OCI-LY1 (cell line): ENCODE measurements at regions not wholly inside any gene's neighbourhood (a gene's known extent, or its start where the extent isn't known, plus 50 kb on each side); places are given as distances from the start of the nearest gene placed in this dataset.

ENCODE experiments used
- H2AFZ ChIP-seq: fragments of 200-600 bp; sonication (generic), shearing (Covaris generic); 2 replicates; pipeline ENCODE4 v1.6.0; 2014; ENCODE audit warnings: antibody characterized with exemption, mild to moderate bottlenecking, low read length
- H3F3A ChIP-seq: fragments of 200-600 bp; sonication (generic), shearing (Covaris generic); 2 replicates; pipeline ENCODE4 v1.6.0; 2014; ENCODE audit warnings: mild to moderate bottlenecking, antibody characterized with exemption, low read length, moderate library complexity; ENCODE audit not compliant: insufficient read depth
- H3K27ac ChIP-seq: fragments of 200-600 bp; sonication (generic); 2 replicates; pipeline ENCODE4 v1.5.1; 2014; ENCODE audit warnings: low read length, mixed run types, mild to moderate bottlenecking, low read depth; ENCODE audit not compliant: poor library complexity, severe bottlenecking
- H3K27me3 ChIP-seq: fragments of 200-600 bp; sonication (generic); 2 replicates; pipeline ENCODE4 v1.6.0; 2014; ENCODE audit warnings: antibody characterized with exemption, mild to moderate bottlenecking, low read length, moderate library complexity; ENCODE audit not compliant: insufficient read depth
- H3K36me3 ChIP-seq: fragments of 200-600 bp; sonication (generic); 2 replicates; pipeline ENCODE4 v1.6.1; 2014; ENCODE audit warnings: mild to moderate bottlenecking, antibody characterized with exemption, low read length, moderate library complexity, mixed read lengths; ENCODE audit not compliant: insufficient read depth
- H3K4me1 ChIP-seq: fragments of 200-600 bp; sonication (generic); 2 replicates; pipeline ENCODE4 v1.5.1; 2014; ENCODE audit warnings: mild to moderate bottlenecking, low read length, moderate library complexity; ENCODE audit not compliant: insufficient read depth, severe bottlenecking
- H3K4me2 ChIP-seq: fragments of 200-600 bp; sonication (generic), shearing (Covaris generic); 2 replicates; pipeline ENCODE4 v1.6.1; 2014; ENCODE audit warnings: low read length
- H3K4me3 ChIP-seq: fragments of 200-600 bp; sonication (generic); 2 replicates; pipeline ENCODE4 v1.5.1; 2014; ENCODE audit warnings: low read length, low read depth, mild to moderate bottlenecking, mixed read lengths; ENCODE audit not compliant: poor library complexity, severe bottlenecking
- H3K79me2 ChIP-seq: fragments of 200-600 bp; shearing (Covaris generic); 2 replicates; pipeline ENCODE4 v1.6.1; 2016; ENCODE audit warnings: mixed run types, low read length, mixed read lengths; ENCODE audit not compliant: insufficient read depth
- H3K9ac ChIP-seq: fragments of 200-600 bp; sonication (generic), shearing (Covaris generic); 2 replicates; pipeline ENCODE4 v1.6.1; 2014; ENCODE audit warnings: mild to moderate bottlenecking, low read length, mixed read lengths
- H3K9me2 ChIP-seq: fragments of 200-600 bp; sonication (generic), shearing (Covaris generic); 2 replicates; pipeline ENCODE4 v1.6.1; 2014; ENCODE audit warnings: low read depth, mild to moderate bottlenecking, low read length, mixed read lengths
- H3K9me3 ChIP-seq: fragments of 200-600 bp; shearing (Covaris generic); 2 replicates; pipeline ENCODE4 v1.6.1; 2014; ENCODE audit warnings: low read length, mixed read lengths
- H4K20me1 ChIP-seq: fragments of 200-600 bp; sonication (generic), shearing (Covaris generic); 2 replicates; pipeline ENCODE4 v1.6.0; 2016; ENCODE audit warnings: mild to moderate bottlenecking, low read length; ENCODE audit not compliant: insufficient read depth
- CTCF ChIP-seq: fragments of 200-600 bp; sonication (generic), shearing (Covaris generic); IDR thresholded peaks from 2 replicates; pipeline ENCODE4 v1.5.1; 2017; ENCODE audit warnings: mild to moderate bottlenecking, antibody characterized with exemption, low read length, moderate library complexity, mixed read lengths
- EZH2 ChIP-seq: fragments of 200-600 bp; sonication (generic), shearing (Covaris generic); IDR thresholded peaks from 2 replicates; pipeline ENCODE4 v1.8.0; 2017; ENCODE audit warnings: borderline replicate concordance, mixed run types, mild to moderate bottlenecking, antibody characterized with exemption, low read length, moderate library complexity, mixed read lengths

DNA sequence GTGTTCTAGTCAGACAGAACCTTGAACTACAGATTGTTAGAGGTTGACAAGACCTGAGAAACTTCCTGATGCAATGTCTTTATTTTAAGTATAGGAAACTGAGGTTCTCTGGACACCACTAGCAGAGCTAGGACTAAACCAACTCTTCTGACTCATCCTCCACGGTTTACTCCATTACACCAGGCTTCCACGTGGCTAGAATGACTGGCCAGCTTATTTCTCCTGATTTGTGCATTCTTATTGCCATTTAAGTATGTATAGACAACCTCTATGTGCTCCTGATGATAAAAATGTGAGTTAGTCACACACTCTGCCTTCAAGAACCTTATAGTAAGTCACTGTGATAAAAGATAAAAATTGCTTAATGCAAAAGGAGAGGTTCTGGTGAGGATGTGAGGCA lies 182.7 kb downstream of the MEX3B start:
- no peaks in the 10 kb centered on the region for H4K20me1 ChIP-seq
- H3K9ac ChIP-seq = no peak overlapping the region
- no peaks in the 10 kb centered on the region for H3K9me2 ChIP-seq
- H3K27ac ChIP-seq = no peak overlapping the region
- no peaks in the 10 kb centered on the region for H3F3A ChIP-seq
- H3K9me3 ChIP-seq = no peaks in the 10 kb centered on the region
- no peaks in the 10 kb centered on the region for H3K36me3 ChIP-seq
- no peak overlapping the region for H2AFZ ChIP-seq
- H3K4me1 ChIP-seq = peaks cover 34% of the 10 kb centered on the region
- H3K4me3 ChIP-seq = no peak overlapping the region
- TF ChIP-seq EZH2 (no peak), CTCF (no peak)
- no peaks in the 10 kb centered on the region for H3K27me3 ChIP-seq
- H3K79me2 ChIP-seq = no peaks in the 10 kb centered on the region
- no peak overlapping the region for H3K4me2 ChIP-seq

GRCh38 chr15:81859737-81860516 lies 185.9 kb downstream of the MEX3B start:
- H4K20me1 ChIP-seq = no peaks in the 10 kb centered on the region
- no peak overlapping the region for H2AFZ ChIP-seq
- no peaks in the 10 kb centered on the region for H3K79me2 ChIP-seq
- H3F3A ChIP-seq = no peaks in the 10 kb centered on the region
- no peak for TF ChIP-seq CTCF
- TF ChIP-seq EZH2 = no peak
- no peak overlapping the region for H3K9ac ChIP-seq
- no peaks in the 10 kb centered on the region for H3K36me3 ChIP-seq
- H3K4me2 ChIP-seq = peak overlapping the region; percentile 27; the same call in 1 of the 2 replicates
- H3K27me3 ChIP-seq = no peaks in the 10 kb centered on the region
- H3K9me3 ChIP-seq = no peaks in the 10 kb centered on the region
- no peaks in the 10 kb centered on the region for H3K9me2 ChIP-seq
- H3K4me3 ChIP-seq = no peak overlapping the region
- peak overlapping the region; percentile 63 for H3K27ac ChIP-seq
- peaks cover 18% of the 10 kb centered on the region for H3K4me1 ChIP-seq

GRCh38 chr15:81858586-81858985 lies 187.2 kb downstream of the MEX3B start:
- Histone ChIP-seq H3K4me2 (no peak overlapping the region), H3K9ac (no peak overlapping the region), H3K4me3 (no peak overlapping the region), H3K9me2 (no peaks in the 10 kb centered on the region), H3K4me1 (peaks cover 18% of the 10 kb centered on the region), H3K79me2 (no peaks in the 10 kb centered on the region), H3F3A (no peaks in the 10 kb centered on the region), H3K27ac (no peak overlapping the region), H3K36me3 (no peaks in the 10 kb centered on the region), H3K27me3 (no peaks in the 10 kb centered on the region), H3K9me3 (no peaks in the 10 kb centered on the region), H2AFZ (no peak overlapping the region), H4K20me1 (no peaks in the 10 kb centered on the region)
- TF ChIP-seq CTCF (no peak), EZH2 (no peak)
